Muscle of leg (tissue), 3 donors: ENCODE measurements at regions not wholly inside any gene's neighbourhood (a gene's known extent, or its start where the extent isn't known, plus 50 kb on each side); places are given as distances from the start of the nearest gene placed in this dataset.

Source experiments
- DNase-seq: peaks from one replicate; pipeline ENCODE4 v3.0.0; 2013
- H3K27ac ChIP-seq: one replicate; pipeline ENCODE4 v1.5.1; 2013; ENCODE audit warnings: mild to moderate bottlenecking, low read length, control low read depth
- H3K27me3 ChIP-seq: one replicate; pipeline ENCODE4 v1.6.1; 2013; ENCODE audit warnings: low read length; ENCODE audit not compliant: control insufficient read depth, insufficient read depth
- H3K36me3 ChIP-seq: one replicate; pipeline ENCODE4 v1.6.1; 2013; ENCODE audit warnings: low read length; ENCODE audit not compliant: control insufficient read depth, insufficient read depth
- H3K4me1 ChIP-seq: one replicate; pipeline ENCODE4 v1.6.1; 2013; ENCODE audit warnings: low read length; ENCODE audit not compliant: control insufficient read depth, insufficient read depth
- H3K4me3 ChIP-seq: one replicate; pipeline ENCODE4 v1.5.1; 2013; ENCODE audit warnings: low read length, control low read depth
- H3K9me3 ChIP-seq: replicated peaks from 2 replicates; pipeline ENCODE4 v1.6.1; 2013; ENCODE audit warnings: low read depth, low read length; ENCODE audit not compliant: control insufficient read depth
- WGBS: methylation state at CpG from one replicate; pipeline ENCODE4 v1.1.5; 2013; ENCODE audit warnings: missing lambda C conversion rate; ENCODE audit not compliant: insufficient coverage; 5-methylcytosine and 5-hydroxymethylcytosine counted together

- H3K4me1 ChIP-seq: peaks cover 36% of the 10 kb centered on the region
- DNase-seq: no peak
- H3K36me3 ChIP-seq: no peaks in the 10 kb centered on the region
- no peaks in the 10 kb centered on the region for H3K27me3 ChIP-seq
- H3K27ac ChIP-seq: no peak overlapping the region
- no CpG with 5 or more reads among the region's 4 CpGs for whole genome bisulfite sequencing
- no peak overlapping the region for H3K4me3 ChIP-seq
- H3K9me3 ChIP-seq: no peaks in the 10 kb centered on the region
Observed at GRCh38 chr19:30694156-30694755, 322.1 kb downstream of the ZNF536 start.

- Histone ChIP-seq H3K27me3 (no peaks in the 10 kb centered on the region), H3K27ac (peak overlapping the region; percentile 74), H3K4me3 (peak overlapping the region; percentile 27), H3K4me1 (peaks cover 36% of the 10 kb centered on the region), H3K9me3 (no peaks in the 10 kb centered on the region), H3K36me3 (no peaks in the 10 kb centered on the region)
- WGBS: 20% methylated on average over 1 of the region's 12 CpGs
- DNase-seq: peak; percentile 73
Observed at GRCh38 chr19:30692879-30693503, 320.8 kb downstream of the ZNF536 start.

- Histone ChIP-seq H3K36me3 (no peaks in the 10 kb centered on the region), H3K4me3 (peak overlapping the region; percentile 27), H3K27me3 (no peaks in the 10 kb centered on the region), H3K9me3 (no peaks in the 10 kb centered on the region), H3K27ac (peak overlapping the region; percentile 74), H3K4me1 (peaks cover 36% of the 10 kb centered on the region)
- WGBS: 1% methylated on average over 13 of the region's 21 CpGs
- peak; percentile 89 for DNase-seq
Observed at GRCh38 chr19:30692181-30692811, 320.1 kb downstream of the ZNF536 start.

- Histone ChIP-seq H3K36me3 (no peaks in the 10 kb centered on the region), H3K4me3 (no peak overlapping the region), H3K9me3 (no peaks in the 10 kb centered on the region), H3K4me1 (peaks cover 40% of the 10 kb centered on the region), H3K27me3 (no peaks in the 10 kb centered on the region), H3K27ac (peak overlapping the region; percentile 74)
- no peak for DNase-seq
- 0% methylated on average over 2 of the region's 10 CpGs for WGBS
Observed at GRCh38 chr19:30691819-30692166, 319.6 kb downstream of the ZNF536 start.

GRCh38 chr19:30690935-30691818 lies 319.0 kb downstream of the ZNF536 start:
- Histone ChIP-seq H3K27ac (peak overlapping the region; percentile 74), H3K36me3 (no peaks in the 10 kb centered on the region), H3K27me3 (no peaks in the 10 kb centered on the region), H3K4me1 (peaks cover 44% of the 10 kb centered on the region), H3K9me3 (no peaks in the 10 kb centered on the region), H3K4me3 (no peak overlapping the region)
- 8% methylated on average over 8 of the region's 22 CpGs for WGBS
- peak; percentile 39 for DNase-seq

- Histone ChIP-seq H3K4me3 (no peak overlapping the region), H3K27me3 (no peaks in the 10 kb centered on the region), H3K27ac (no peak overlapping the region), H3K4me1 (peaks cover 50% of the 10 kb centered on the region), H3K36me3 (no peaks in the 10 kb centered on the region), H3K9me3 (no peaks in the 10 kb centered on the region)
- DNase-seq: no peak
- WGBS: no CpG with 5 or more reads among the region's 4 CpGs
Observed at GRCh38 chr19:30690525-30690924, 318.3 kb downstream of the ZNF536 start.

- WGBS: 61% methylated on average over 4 of the region's 4 CpGs
- Histone ChIP-seq H3K27me3 (no peaks in the 10 kb centered on the region), H3K4me3 (no peak overlapping the region)
Observed at GRCh38 chr19:30689474-30689873, 317.3 kb downstream of the ZNF536 start.

GRCh38 chr19:30688696-30689095 lies 316.5 kb downstream of the ZNF536 start:
- Histone ChIP-seq H3K36me3 (no peaks in the 10 kb centered on the region), H3K4me3 (no peak overlapping the region), H3K4me1 (peaks cover 43% of the 10 kb centered on the region), H3K27ac (no peak overlapping the region), H3K9me3 (no peaks in the 10 kb centered on the region), H3K27me3 (no peaks in the 10 kb centered on the region)
- 77% methylated on average over 3 of the region's 5 CpGs for WGBS
- DNase-seq: no peak

More at GRCh38 chr19:30689474-30689873, 317.3 kb downstream of the ZNF536 start:
- no peaks in the 10 kb centered on the region for H3K9me3 ChIP-seq
- H3K4me1 ChIP-seq: peaks cover 51% of the 10 kb centered on the region
- H3K36me3 ChIP-seq: no peaks in the 10 kb centered on the region
- H3K27ac ChIP-seq: no peak overlapping the region
- no peak for DNase-seq

- peak overlapping the region; percentile 18 for H3K27ac ChIP-seq
- no peak for DNase-seq
- no peaks in the 10 kb centered on the region for H3K9me3 ChIP-seq
- H3K36me3 ChIP-seq: no peaks in the 10 kb centered on the region
- no peak overlapping the region for H3K4me3 ChIP-seq
- peaks cover 38% of the 10 kb centered on the region for H3K4me1 ChIP-seq
- WGBS: no CpG with 5 or more reads among the region's 16 CpGs
- peaks cover 2% of the 10 kb centered on the region for H3K27me3 ChIP-seq
Observed at GRCh38 chr19:30686826-30687566, 314.8 kb downstream of the ZNF536 start.
